Gastroesophageal sphincter (tissue), 3 donors: ENCODE measurements at regions not wholly inside any gene's neighbourhood (a gene's known extent, or its start where the extent isn't known, plus 50 kb on each side); places are given as distances from the start of the nearest gene placed in this dataset.

Source experiments
- CTCF ChIP-seq, 4 experiments: fragments of 200-600 bp in 2 of 4; fragments of 450-650 bp in 2 of 4; sonication (generic) in 1 of 4; IDR thresholded peaks; one replicate each; pipeline ENCODE4 v1.5.1; 2017 to 2019; ENCODE audit warnings: antibody characterized with exemption in 4 of 4, mild to moderate bottlenecking in 2 of 4, moderate library complexity in 2 of 4
- POLR2AphosphoS5 ChIP-seq: sonication (generic); formaldehyde crosslinking; IDR thresholded peaks from one replicate; pipeline ENCODE4 v1.6.1; 2017; ENCODE audit warnings: antibody characterized with exemption

- TF ChIP-seq CTCF (IDR thresholded peaks at IDR 0.05) = no peak
- no peak for TF ChIP-seq POLR2AphosphoS5
These were observed 79.5 kb upstream of the CTDP1 start for GRCh38 chr18:79600141-79600540.
